ENCODE measurements at regions not wholly inside any gene's neighbourhood (a gene's known extent, or its start where the extent isn't known, plus 50 kb on each side); places are given as distances from the start of the nearest gene placed in this dataset.

DNA sequence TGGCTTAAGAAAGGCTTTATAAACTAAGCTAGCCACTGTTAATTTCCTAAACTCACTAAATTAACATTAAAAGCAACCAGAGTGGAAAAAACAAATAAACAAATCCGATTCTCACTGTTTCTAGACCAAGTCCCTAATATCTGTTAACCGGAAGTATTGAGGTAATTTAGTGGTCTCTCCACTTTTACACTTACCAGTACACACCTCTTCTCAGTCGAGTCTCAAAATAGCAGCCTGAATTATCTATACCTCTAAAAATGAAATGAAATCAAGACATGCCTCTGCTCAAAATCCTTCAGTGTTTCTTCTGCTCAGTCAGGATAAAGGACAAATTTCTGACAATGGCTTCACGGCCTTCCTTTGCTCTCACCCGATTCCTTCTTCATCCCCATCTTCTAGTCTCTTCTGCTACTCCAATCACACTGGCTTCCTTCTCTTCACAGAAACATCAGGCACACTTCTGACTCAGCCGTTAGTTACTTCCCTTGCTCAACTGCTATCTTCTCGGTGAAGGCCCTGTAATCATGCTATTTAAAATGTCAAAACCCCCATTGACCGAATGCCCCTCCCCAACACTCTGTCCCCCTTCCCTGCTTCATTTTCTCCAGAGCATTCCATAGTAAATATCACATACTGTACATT, 161.3 kb downstream of the KITLG start:
- H3K4me3 Mint-ChIP-seq: no peak overlapping the region
- no peak for DNase-seq
- no peaks in the 10 kb centered on the region for H3K9me3 Mint-ChIP-seq
- ChIA-PET POLR2A (no interaction called here), CTCF (no interaction called here)
- H3K36me3 Mint-ChIP-seq (ENCODE audit: low read depth): no peaks in the 10 kb centered on the region
- no peak overlapping the region for H3K27ac Mint-ChIP-seq
- no peaks in the 10 kb centered on the region for H3K27me3 Mint-ChIP-seq
- H3K4me1 Mint-ChIP-seq: no peaks in the 10 kb centered on the region

- POLR2A ChIA-PET: no interaction called here
- H3K36me3 Mint-ChIP-seq (ENCODE audit: low read depth): no peaks in the 10 kb centered on the region
Observed at GRCh38 chr12:88419794-88420193, 160.5 kb downstream of the KITLG start.

DNA sequence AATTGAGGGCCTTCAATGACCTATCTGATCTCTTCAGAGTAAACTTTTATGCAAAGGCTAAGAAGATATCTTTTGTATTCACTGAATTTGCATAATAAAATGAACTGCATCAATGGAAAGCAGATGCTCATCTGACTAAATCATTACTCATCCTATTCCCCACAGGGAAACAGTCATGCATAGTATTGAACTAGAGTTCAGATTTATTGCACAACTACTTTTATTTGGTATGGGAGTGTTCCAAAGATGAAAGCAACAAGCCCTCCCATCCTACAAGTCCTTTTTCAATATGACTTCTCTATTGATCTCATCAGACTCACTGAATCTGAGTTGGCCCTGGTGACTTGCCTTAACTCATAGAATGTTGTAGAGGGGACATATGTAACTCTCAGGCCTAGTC, 159.8 kb downstream of the KITLG start:
- CTCF ChIA-PET: no interaction called here
- Mint-ChIP-seq H3K27ac (no peak overlapping the region), H3K36me3 (ENCODE audit: low read depth) (no peaks in the 10 kb centered on the region), H3K4me3 (no peak overlapping the region), H3K4me1 (no peaks in the 10 kb centered on the region), H3K27me3 (no peaks in the 10 kb centered on the region), H3K9me3 (no peaks in the 10 kb centered on the region)
- POLR2A ChIA-PET: no interaction called here
- no peak for DNase-seq

More at GRCh38 chr12:88419794-88420193, 160.5 kb downstream of the KITLG start:
- Mint-ChIP-seq H3K27me3 (no peaks in the 10 kb centered on the region), H3K9me3 (no peaks in the 10 kb centered on the region), H3K27ac (no peak overlapping the region), H3K4me1 (no peaks in the 10 kb centered on the region), H3K4me3 (no peak overlapping the region)
- no peak for DNase-seq
- CTCF ChIA-PET: no interaction called here

GRCh38 chr12:88424791-88425730, 155.2 kb downstream of the KITLG start:
- POLR2A ChIA-PET: no interaction called here
- no peaks in the 10 kb centered on the region for H3K4me1 Mint-ChIP-seq
- CTCF ChIA-PET: no interaction called here
- H3K4me3 Mint-ChIP-seq: no peak overlapping the region
- no peaks in the 10 kb centered on the region for H3K27me3 Mint-ChIP-seq
- H3K36me3 Mint-ChIP-seq (ENCODE audit: low read depth): no peaks in the 10 kb centered on the region
- H3K27ac Mint-ChIP-seq: no peak overlapping the region
- no peak for DNase-seq
- H3K9me3 Mint-ChIP-seq: peaks cover 1% of the 10 kb centered on the region

DNA sequence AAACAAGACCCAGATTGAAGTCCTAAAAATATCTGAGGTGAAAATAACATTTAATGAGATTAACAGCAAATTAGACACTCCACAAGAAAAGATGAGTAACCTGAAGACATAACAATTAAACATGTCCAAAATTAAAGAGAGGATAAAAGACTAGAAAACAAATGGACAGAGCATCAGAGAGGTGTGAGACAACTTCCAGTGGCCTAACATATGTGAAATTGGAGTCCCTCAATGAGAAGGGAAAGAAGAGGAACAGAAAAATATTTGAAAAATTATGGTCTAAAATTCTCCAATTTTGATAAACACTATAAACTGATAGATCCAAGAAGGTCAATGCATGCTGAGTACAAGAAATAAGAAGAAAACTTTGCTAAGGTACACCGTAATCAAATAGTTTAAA, 151.9 kb downstream of the KITLG start:
- no peak for DNase-seq
- no peak overlapping the region for H3K4me3 Mint-ChIP-seq
- no peak overlapping the region for H3K27ac Mint-ChIP-seq
- ChIA-PET CTCF (no interaction called here), POLR2A (no interaction called here)
- H3K27me3 Mint-ChIP-seq: no peaks in the 10 kb centered on the region
- H3K36me3 Mint-ChIP-seq (ENCODE audit: low read depth): no peaks in the 10 kb centered on the region
- H3K9me3 Mint-ChIP-seq: peaks cover 1% of the 10 kb centered on the region
- no peaks in the 10 kb centered on the region for H3K4me1 Mint-ChIP-seq

GRCh38 chr12:88431246-88431645, 149.0 kb downstream of the KITLG start:
- Mint-ChIP-seq H3K9me3 (peaks cover 1% of the 10 kb centered on the region), H3K27me3 (no peaks in the 10 kb centered on the region), H3K36me3 (ENCODE audit: low read depth) (no peaks in the 10 kb centered on the region), H3K4me1 (no peaks in the 10 kb centered on the region), H3K27ac (no peak overlapping the region), H3K4me3 (no peak overlapping the region)
- no peak for DNase-seq
- ChIA-PET POLR2A (no interaction called here), CTCF (interaction anchor here (0.6 to 0.7 kb wide), 2 partner anchors 107 to 1428 kb away, joined by 3 read pairs; no protein-coding TSS in a partner anchor)

- POLR2A ChIA-PET: no interaction called here
- Mint-ChIP-seq H3K4me3 (no peak overlapping the region), H3K27me3 (no peaks in the 10 kb centered on the region), H3K36me3 (ENCODE audit: low read depth) (no peaks in the 10 kb centered on the region), H3K9me3 (peaks cover 1% of the 10 kb centered on the region), H3K27ac (no peak overlapping the region), H3K4me1 (no peaks in the 10 kb centered on the region)
- CTCF ChIA-PET: no interaction called here
- DNase-seq: no peak
Observed at GRCh38 chr12:88432531-88433490, 147.5 kb downstream of the KITLG start.

DNA sequence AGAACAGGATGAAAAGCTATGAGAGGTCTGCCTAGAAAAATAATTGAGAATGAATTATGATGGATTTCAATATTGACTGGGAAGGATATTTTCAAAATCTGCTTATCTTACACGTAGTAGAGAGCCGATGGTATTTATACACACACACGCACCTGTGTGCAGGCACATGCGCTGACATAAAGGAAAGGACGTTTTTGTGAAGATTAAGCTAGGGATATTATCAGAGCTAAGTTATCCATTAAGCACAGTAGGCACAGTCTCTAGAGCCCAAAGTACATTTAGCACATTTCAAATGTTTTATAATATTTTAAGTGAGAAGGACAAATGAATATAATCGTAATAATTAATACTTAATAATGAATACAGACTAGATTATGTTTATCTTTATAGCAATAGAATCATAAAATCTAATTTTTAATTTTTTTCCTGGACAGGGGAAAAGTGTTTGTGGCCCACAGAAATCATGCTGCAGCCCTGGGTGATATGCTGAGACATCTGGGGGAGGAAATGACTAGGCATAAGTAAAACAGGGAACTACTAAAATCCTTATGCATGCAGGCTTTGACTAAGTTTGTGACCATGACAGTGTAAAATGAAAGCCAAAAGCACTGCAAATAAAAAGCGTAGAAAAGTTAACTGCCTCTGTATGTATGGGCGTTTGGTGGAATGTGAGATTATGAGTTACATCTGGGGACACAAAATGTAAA, 146.1 kb downstream of the KITLG start:
- no peaks in the 10 kb centered on the region for H3K36me3 Mint-ChIP-seq (ENCODE audit: low read depth)

GRCh38 chr12:88435334-88436076, 144.8 kb downstream of the KITLG start:
- H3K4me1 Mint-ChIP-seq: no peaks in the 10 kb centered on the region
- H3K36me3 Mint-ChIP-seq (ENCODE audit: low read depth): no peaks in the 10 kb centered on the region
- no peak overlapping the region for H3K4me3 Mint-ChIP-seq
- no peak for DNase-seq
- no peak overlapping the region for H3K27ac Mint-ChIP-seq
- H3K27me3 Mint-ChIP-seq: no peaks in the 10 kb centered on the region
- ChIA-PET CTCF (no interaction called here), POLR2A (no interaction called here)
- no peaks in the 10 kb centered on the region for H3K9me3 Mint-ChIP-seq

More for the DNA sequence above, 146.1 kb downstream of the KITLG start:
- no peak for DNase-seq
- H3K4me1 Mint-ChIP-seq: no peaks in the 10 kb centered on the region
- no peaks in the 10 kb centered on the region for H3K27me3 Mint-ChIP-seq
- no peak overlapping the region for H3K4me3 Mint-ChIP-seq
- CTCF ChIA-PET: no interaction called here
- H3K27ac Mint-ChIP-seq: no peak overlapping the region
- H3K9me3 Mint-ChIP-seq: peaks cover under 1% of the 10 kb centered on the region
- POLR2A ChIA-PET: no interaction called here

DNA sequence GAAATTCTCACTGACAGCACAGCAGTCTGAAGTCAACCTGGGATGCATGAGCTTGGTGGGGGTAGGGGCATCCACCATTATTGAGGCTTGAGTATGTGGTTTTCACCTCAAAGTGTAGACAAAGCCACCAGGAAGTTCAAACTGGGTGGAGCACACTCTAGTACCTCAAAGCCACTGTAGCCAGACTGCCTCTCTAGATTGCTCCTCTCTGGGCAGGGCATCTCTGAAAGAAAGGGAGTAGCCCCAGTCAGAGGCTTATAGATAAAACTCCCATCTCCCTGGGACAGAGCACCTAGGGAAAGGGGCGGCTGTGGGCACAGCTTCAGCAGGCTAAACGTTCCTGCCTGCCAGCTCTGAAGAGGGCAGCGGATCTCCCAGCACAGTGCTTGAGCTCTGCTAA, 143.0 kb downstream of the KITLG start:
- DNase-seq: no peak
- H3K9me3 Mint-ChIP-seq: no peaks in the 10 kb centered on the region
- no peak overlapping the region for H3K27ac Mint-ChIP-seq
- H3K36me3 Mint-ChIP-seq (ENCODE audit: low read depth): no peaks in the 10 kb centered on the region
- no peaks in the 10 kb centered on the region for H3K27me3 Mint-ChIP-seq
- H3K4me3 Mint-ChIP-seq: no peak overlapping the region
- no peaks in the 10 kb centered on the region for H3K4me1 Mint-ChIP-seq
- ChIA-PET CTCF (no interaction called here), POLR2A (no interaction called here)
